ENCODE measurements at regions not wholly inside any gene's neighbourhood (a gene's known extent, or its start where the extent isn't known, plus 50 kb on each side); places are given as distances from the start of the nearest gene placed in this dataset.

DNA sequence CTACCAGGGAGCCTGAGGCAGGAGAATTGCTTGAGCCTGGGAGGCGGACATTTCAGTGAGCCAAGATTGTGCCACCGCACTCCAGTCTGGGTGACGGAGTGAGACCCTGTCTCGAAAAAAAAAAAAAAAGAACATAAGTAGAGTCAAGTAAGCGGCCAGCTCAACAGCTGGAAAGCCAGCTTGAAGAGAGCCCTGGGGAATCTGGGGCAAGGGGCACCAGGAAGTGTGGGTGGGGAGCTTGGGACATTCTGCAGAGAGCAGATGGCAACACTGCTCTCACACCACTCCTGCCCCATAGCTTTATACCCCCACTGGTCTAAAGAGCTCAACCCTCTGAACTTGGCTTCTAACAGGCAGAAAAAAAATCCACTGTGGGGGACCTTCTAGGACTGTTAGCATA lies 505.6 kb downstream of the BUD13 start:
- DNase-seq (ENCODE audit: low read depth in 2 of 3, low spot score in 2 of 3) = no peak

DNA sequence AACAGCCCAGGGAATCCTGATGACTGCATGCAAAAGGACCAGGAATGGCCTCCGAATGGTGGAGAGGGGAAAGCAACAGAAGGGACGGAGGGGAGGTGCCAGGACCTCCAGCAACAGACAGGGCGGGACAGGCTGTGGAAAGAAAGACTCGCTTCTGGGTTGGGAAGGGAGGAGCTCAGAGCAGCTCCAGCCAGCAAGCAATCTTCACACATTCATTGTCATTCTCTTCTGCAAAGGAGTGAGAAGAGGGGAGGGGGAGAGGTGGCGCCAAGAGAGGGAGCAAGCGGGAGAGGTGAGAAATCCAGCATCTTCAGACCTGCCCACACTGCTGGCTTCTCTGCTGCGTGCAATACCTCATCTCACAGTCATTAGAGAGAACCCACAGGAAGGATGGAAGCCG lies 509.0 kb downstream of the BUD13 start:
- DNase-seq (ENCODE audit: low read depth in 2 of 3, low spot score in 2 of 3) = no peak

DNA sequence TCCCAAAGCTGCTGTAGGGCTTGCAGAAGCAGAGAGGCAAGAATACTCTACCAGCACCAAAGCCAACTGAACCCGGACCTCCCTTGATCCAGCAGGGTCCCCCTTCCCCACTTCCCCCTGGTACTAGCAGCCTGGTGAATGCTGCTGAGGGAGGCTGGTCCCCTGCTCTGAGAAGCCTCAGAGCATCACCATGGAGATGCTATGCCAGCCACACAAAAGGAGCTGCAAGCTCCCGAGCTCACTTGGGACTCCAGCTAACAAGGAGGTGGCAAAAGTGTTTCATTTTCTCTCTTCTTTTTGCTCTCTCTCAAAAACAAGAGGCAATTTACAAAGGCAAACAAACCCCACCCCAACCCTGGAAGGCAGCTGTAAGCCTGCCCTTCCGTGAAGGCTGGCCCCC lies 509.8 kb downstream of the BUD13 start:
- no peak for DNase-seq (ENCODE audit: low read depth in 2 of 3, low spot score in 2 of 3)

DNA sequence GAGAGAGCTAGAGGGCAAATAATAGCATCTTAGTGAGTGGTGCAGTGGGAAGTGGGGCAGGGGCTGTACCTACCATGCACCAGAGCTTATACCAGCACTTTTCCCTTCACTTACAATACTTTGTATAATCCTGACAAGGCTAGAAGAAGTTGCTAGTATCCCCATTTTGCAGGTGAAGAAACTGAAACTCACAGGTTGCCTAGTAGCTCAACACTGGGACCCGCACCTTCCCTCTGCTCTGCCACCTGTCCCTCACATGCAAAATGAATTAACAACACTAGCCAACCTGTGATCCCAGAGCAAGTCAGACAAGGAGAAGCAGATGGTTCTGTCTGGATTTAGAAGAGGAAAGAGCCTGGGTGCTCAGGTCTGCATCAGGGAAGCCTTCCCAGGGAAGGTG lies 510.4 kb downstream of the BUD13 start:
- DNase-seq (ENCODE audit: low read depth in 2 of 3, low spot score in 2 of 3) = no peak

DNA sequence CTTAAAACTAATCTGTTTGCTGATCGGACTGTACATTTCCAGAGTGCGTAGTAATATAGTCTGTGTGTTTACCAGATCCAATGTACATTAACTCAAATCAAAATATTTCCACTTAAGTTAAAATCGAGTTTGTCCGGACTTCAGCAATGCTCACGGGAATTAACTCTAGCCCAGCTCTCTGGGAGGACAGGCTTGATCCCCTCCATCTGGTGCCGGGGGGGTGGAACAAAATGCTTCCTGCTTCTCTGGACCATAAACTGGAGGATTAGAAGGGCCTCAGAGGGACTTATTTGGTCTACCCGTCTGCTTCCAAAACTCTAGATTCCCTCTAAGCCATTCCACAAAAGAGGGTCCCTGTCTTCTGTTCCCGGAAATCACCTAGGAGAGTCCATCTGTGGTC lies 511.2 kb downstream of the BUD13 start:
- no peak for DNase-seq (ENCODE audit: low read depth in 2 of 3, low spot score in 2 of 3)

DNA sequence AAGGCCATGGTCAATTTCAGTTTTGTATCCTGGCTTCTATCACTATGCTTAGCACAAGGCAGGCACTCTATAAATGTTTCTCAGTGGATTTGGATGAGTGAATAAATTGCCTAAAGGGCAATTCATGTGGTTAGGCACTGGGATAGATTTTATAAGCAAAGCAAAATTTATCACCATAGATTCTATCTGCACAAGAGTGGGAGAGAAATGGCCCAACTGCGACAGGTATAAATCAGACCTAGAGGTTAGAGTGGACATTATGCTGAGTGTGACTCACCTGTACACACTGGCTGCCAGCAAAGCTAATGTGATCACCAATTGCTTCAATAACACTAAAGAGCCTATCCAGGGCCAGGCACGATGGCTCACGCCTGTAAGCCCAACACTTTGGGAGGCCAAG lies 514.0 kb downstream of the BUD13 start:
- no peak for DNase-seq (ENCODE audit: low read depth in 2 of 3, low spot score in 2 of 3)

DNA sequence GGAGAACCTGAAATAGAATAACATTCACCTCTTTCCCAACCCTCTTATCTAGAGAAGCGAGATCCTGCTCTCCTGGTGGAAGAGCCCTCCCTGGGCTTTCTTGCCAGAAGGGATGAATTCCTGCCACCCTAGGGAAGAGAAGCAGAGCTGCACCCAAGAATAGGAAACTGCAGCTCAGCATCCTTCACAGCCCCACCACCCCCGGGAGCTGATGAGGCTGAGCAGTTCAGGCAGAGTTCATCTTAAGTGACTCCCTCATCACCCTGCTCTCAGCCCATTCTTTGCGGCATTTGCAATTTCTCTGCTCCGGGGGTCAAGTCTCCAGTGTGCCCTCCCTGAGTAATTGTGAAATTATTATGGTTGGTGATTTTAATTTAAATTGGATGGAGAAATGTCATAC lies 514.9 kb downstream of the BUD13 start:
- no peak for DNase-seq (ENCODE audit: low read depth in 2 of 3, low spot score in 2 of 3)

DNA sequence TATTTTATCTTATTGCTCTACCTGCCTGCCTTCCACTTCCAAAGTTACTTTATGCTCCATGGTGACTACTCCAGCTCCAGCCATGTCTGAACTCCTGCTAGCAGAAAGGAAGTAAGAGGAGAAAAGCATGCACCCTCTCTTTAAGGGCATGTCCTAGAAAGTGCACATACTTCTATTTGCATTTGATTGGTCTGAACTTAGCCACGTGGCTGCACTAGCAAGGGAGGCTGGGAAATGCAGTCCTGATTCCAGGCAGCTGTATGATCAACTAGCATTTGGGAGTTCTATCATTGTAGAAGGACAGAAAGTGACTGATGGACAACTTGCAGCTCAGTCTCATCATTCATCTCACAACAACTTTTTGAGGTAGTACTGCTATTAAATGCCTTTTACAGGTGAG lies 515.7 kb downstream of the BUD13 start:
- DNase-seq (ENCODE audit: low read depth in 2 of 3, low spot score in 2 of 3) = no peak

DNA sequence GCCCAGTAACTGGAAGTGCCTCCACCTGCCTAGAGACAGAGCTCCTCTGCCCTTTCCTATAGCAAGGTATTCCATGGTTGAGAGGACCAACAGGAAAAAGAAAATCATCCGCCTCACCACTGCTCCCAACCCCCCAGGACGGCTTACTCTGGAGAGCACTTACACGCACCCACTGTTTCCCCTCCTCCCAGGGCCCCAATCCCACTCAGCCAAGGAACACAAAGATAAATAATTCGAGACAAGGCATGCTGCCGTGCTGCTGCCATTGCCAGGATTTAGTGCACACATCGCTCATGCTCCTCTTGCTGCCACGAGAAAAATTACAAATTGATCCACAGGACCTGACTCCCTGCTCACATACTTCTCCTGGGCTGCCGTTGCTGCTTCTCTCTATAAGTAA lies 516.6 kb downstream of the BUD13 start:
- no peak for DNase-seq (ENCODE audit: low read depth in 2 of 3, low spot score in 2 of 3)

DNA sequence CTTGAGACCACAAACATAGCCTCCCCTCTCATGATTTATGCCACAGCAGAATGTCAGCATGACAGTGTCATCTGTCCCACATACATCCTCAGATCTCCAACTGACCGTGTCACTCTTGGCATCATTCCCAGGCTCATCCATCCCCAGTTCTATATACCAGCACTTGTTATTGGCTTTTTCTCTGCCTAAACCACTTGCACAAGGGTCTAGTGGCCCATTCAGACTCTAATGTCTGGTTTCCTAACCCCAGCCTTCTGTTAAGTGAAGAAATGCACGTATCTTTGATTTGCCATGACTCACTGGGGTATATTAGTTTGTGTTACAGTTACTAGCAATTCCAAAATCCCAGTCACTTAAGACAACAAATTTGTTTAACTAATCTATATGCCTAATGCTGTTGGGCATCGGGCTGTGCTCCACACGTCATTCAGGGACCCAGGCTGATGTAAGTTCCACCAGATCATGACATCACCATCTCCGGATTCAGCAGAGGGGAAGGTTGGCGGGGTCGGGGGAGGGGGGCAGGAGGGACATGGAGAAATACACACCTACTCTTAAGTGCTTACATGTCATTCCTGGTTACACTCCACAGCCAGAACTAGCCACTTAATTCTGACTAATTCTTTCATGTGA lies 517.4 kb downstream of the BUD13 start:
- DNase-seq (ENCODE audit: low read depth in 2 of 3, low spot score in 2 of 3) = no peak

DNA sequence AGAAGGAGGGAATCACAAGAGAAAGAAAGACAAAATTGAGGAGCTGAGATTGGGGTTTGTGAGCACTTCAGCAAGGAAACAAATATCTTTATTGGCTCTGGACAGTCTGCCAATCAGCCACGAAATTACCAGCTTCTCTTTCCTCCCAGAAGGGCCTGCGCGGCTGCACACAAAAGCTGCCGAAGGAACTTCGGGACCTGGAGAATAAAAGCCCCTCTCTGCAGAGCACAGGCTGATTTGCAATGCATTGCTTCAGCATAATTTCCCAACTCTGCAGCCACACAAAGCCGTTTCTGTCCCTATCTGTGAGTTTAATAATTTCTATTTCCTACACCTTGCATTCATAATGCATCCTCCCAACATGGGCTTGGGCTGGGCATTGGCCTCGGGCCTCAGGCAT lies 522.6 kb downstream of the BUD13 start:
- DNase-seq (ENCODE audit: low read depth in 2 of 3, low spot score in 2 of 3) = no peak

DNA sequence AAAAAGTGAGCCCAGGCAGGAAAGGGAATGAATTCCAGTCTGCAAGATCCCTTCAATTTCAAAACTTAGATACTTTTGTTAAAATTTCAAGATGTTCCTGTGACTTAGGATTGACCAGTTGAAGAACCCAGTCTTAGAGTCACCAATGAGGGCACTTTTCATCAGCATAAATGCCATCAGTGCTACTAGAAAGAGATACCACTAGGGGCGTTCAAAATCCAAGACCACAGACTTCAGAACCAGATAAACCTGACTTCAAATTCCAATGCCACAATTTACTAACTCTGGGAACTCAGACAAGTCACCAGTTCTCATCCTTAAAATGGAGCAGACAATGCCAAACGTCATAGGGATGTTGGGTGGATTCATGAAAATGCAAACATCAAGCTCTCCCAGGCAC lies 523.2 kb downstream of the BUD13 start:
- DNase-seq (ENCODE audit: low read depth in 2 of 3, low spot score in 2 of 3) = no peak

DNA sequence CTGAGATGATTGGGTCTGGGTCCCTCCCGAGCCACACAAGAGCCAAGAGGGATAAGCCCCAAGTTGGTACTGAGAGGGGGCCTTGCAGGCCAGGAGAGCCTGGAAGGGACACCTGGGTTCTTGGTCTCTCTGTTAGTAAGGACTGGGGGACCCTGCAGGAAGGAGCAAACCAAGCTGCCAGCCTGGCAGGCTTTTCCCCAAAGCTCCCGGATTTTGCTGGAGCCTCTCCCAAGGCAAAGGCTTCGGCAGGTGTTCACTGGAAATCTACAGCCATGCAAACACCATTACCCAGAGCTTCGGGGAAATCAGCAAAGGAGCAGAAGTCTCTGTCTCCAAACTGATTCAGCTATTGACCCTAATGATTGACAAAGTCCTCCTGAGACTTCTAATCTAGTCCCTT lies 527.9 kb downstream of the BUD13 start:
- no peak for DNase-seq (ENCODE audit: low read depth in 2 of 3, low spot score in 2 of 3)

DNA sequence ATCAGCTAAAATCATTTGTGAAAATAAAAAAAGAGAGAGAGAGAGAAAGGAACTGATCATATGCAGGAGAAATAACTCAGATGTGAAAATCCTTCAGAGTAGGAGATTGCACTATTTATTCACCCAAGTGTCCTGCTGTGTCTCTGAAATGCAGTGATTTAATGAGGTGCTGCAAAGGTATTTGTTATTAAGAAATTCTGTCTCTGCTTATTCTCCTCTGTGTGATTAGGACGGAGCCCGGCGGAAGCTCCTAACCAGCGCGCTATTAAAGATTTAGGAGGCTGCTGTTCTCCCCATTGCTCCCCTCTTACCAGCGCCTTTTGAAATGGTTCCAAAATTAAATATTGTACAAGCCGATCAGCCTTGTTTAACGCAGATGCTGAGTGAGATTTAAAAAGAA lies 528.3 kb downstream of the BUD13 start:
- no peak for DNase-seq (ENCODE audit: low read depth in 2 of 3, low spot score in 2 of 3)

DNA sequence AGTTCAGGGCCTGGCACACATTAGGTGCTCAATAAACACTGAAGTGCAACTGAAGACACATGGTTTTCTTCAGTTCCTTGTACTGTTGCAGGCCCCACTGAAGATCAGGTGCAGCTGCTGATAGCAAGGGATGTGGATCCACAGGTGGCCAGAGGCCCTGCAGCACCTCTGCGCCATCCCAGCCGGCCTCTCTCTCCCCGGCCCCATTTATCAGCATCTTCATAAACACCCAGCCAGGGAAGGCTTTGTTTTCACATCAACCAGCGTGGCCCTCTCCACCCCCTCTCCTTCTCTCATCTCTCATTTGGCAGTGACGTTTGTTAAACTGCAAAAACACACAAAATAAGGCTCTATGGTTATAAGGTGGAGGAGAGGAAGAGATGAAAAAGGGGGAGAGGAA lies 528.8 kb downstream of the BUD13 start:
- no peak for DNase-seq (ENCODE audit: low read depth in 2 of 3, low spot score in 2 of 3)

DNA sequence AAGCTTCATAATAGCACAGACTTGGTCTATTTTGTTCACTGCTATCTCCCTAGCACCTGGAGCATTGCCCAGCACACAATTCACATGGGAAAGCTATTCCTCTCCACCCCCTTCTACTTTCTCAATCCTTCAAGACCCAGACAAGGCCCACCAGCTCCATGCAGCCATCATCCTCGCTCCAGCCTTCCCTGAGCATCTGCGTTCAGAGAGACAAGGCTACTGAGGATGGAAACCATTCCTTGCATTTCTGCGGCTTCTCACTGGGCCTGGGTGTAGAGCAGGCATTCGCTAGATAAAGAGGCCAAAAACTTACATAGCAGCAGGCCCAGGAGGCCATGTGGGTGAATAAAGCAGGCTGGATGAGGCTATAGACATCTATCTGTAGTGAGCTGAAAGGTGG lies 530.8 kb downstream of the BUD13 start:
- DNase-seq (ENCODE audit: low read depth in 2 of 3, low spot score in 2 of 3) = no peak

DNA sequence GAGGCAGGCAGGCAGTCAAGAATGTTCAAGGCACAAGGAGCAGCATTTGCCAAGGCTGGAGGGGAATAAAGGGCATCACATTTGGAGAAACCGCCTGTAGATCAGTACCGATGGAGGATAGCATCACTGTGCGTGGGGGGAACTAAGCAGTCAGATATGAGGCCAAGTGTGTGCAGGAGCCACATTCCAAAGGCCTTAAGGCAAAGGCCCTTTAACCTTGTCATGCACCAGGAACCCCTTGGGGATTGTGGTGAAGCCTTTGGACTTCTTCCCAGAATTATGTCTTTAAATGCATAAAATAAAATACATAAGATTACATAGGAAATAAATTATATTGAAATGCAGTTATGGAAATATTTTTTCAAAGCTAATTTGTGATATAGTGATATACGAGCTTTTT lies 532.1 kb downstream of the BUD13 start:
- DNase-seq (ENCODE audit: low read depth in 2 of 3, low spot score in 2 of 3) = no peak

DNA sequence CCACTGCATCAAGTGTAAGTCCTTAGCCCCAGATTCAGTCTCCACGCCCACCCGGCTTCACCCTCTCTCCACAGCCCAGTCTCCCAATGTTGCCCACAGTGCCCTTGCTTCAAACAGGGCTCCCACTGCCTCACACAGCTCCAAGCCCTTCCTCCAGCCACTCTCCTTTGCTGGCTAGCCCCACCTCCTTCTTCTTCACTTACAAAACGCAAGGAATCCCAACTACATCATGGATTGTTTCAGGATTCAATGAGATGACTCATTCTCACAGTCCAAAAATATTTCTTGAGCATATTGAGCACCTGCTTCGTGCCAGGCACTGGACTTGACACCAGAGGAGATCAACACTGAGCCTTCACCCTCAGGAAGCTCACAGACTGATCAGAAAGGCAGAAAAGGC lies 533.5 kb downstream of the BUD13 start:
- DNase-seq (ENCODE audit: low read depth in 2 of 3, low spot score in 2 of 3) = no peak

DNA sequence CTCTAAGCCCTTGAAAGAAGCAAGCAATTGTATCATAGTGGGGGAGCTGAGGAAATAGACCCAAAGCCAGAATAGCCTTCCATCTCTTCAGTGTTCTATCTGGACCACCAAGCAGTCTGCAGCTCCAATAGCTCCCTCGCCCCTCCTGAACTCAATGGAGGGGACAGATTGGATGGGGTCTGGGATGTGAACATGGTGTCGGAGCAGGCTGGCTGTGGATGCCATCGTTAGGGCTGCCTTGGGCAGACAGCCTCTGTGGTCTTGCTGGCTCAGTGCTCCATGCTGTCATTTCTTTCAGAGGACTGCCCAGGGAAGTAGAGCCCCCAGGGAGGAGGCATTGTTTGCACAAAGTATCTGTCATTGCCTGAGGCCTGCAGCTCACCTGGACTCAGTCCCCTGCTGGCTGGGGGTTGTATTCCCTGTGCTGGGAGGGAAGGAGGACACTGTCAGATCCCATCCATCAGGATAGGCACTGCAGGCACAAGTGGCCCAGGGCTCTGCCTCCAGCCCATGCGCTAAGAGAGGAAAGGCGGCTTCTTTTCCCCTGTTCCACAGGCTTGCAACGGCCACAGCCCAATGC lies 537.7 kb downstream of the BUD13 start:
- no peak for DNase-seq (ENCODE audit: low read depth in 2 of 3, low spot score in 2 of 3)

DNA sequence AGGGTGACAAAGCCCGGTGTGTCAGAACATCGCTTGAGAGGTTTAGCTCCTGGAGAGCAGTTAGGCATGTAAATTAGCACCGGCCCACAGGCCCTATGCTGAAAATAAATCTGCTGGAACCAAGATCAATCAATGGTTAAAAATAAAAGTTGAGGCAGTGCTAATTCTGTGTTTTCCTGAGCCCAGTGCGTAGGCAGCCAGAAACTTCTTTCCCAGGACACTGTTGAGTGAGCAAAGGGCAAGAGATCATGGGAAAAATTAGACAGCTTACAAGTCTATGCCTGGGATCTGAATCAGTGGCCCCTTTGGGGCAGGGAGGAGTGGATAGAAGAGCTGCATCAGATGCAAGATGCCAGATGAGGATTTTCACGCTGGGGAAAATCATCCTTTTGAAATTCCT lies 539.2 kb downstream of the BUD13 start:
- DNase-seq (ENCODE audit: low read depth in 2 of 3, low spot score in 2 of 3) = no peak

DNA sequence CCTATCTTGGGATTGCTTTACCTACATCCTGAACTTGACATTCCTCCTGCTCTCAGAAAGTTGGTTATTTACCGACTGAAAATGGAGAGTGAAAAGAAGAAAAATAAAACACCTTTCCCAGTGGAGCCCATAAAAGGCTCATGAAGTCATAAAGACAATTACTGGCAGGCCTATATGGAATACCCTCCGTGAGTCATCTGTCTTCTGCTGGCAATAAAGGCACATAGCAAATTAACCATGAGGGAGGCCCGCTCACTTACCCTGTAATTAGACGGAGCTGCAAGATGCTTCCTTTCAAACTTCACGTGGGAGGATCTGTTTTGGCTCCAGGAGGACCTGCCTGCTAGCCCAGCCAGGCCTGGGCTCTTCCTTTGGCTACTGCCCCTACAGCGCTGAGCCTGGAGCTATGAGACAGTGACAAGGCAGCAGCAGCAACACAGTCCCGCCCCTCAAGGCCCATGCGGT lies 540.4 kb downstream of the BUD13 start:
- DNase-seq (ENCODE audit: low read depth in 2 of 3, low spot score in 2 of 3) = no peak

DNA sequence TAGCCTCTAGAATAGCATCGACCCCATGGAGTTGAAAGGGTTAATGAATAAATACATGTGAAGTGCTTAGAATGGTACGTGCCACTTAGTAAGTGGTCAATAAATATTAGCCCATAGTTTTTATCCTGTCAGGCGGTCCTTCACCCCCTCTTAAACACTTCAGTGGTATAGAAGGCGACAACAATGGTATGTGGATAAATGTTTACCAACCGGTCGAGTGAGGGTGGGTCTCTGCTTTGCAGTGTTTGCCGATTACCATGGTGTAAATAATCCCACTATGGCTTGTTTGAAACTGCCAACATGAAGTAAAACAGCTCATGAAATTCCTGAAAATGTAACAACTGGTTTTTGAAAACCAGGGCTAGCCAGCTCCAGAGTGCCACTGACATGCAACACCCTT lies 541.2 kb downstream of the BUD13 start:
- no peak for DNase-seq (ENCODE audit: low read depth in 2 of 3, low spot score in 2 of 3)

DNA sequence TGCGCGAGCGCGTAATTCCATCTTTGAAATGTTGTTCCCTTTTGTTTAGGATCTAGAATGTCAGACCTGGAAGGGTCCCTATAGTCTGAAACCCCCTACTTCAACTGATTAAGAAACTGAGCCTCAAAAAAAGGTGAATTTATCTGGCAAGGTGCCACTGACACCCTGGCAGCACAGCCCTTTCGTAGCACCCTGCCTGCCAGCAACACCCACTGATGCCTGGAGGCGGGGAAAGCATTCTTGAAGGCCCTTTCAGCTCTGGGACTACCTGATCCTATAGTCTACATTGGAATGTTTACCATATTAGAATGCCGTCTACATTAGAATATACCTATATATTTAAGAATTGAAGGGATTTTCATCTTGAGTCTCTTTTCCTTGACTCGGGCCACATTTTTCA lies 542.3 kb downstream of the BUD13 start:
- DNase-seq (ENCODE audit: low read depth in 2 of 3, low spot score in 2 of 3) = no peak

Measured in activated CD8-positive, alpha-beta memory T cell treated with anti-CD3 and anti-CD28 coated beads for 48 hours (primary cell).